Naive thymus-derived CD4-positive, alpha-beta T cell (primary cell): ENCODE measurements at regions not wholly inside any gene's neighbourhood (a gene's known extent, or its start where the extent isn't known, plus 50 kb on each side); places are given as distances from the start of the nearest gene placed in this dataset.

Experiments used
- ATAC-seq: fragments of 150-1000 bp; cut with Tn5 transposase; 2 replicates; pipeline ENCODE4 v1.10.0; 2021; ENCODE audit warnings: mild to moderate bottlenecking, moderate library complexity
- CTCF ChIA-PET: fragments of 350-600 bp; sonication (Branson Sonifier 250); formaldehyde crosslinking; loops from one replicate; lab custom pipeline; 2021; ENCODE audit warnings: antibody characterized with exemption; lab: Charles Lee
- POLR2A ChIA-PET: fragments of 350-600 bp; sonication (Branson Sonifier 250); formaldehyde crosslinking; loops from one replicate; lab custom pipeline; 2021; ENCODE audit warnings: antibody characterized with exemption, inconsistent platforms; lab: Charles Lee
- DNase-seq, 9 donors: peaks; one replicate each; pipeline versions ENCODE4 v3.0.0 to v3.0.0-alpha.2; 2020 to 2022; ENCODE audit warnings: mixed read lengths in 1 of 9
- H3K27ac ChIP-seq: one replicate; pipeline ENCODE4 v1.7.0; 2013; ENCODE audit warnings: mild to moderate bottlenecking, low read depth, low read length, moderate library complexity
- H3K27me3 ChIP-seq, 2 donors: one replicate each; pipeline ENCODE4 v1.7.0; 2013; ENCODE audit warnings: low read length in 2 of 2, mild to moderate bottlenecking in 2 of 2, moderate library complexity in 2 of 2; ENCODE audit not compliant: control insufficient read depth in 2 of 2, insufficient read depth in 2 of 2
- H3K36me3 ChIP-seq, 3 experiments: 1 replicate in 2 of 3; 2 replicates in 1 of 3; pipeline ENCODE4 v1.7.0; 2013; ENCODE audit warnings: low read length in 3 of 3, mild to moderate bottlenecking in 3 of 3, moderate library complexity in 1 of 3; ENCODE audit not compliant: insufficient read depth in 3 of 3, control insufficient read depth in 2 of 3
- H3K4me1 ChIP-seq, 2 donors: one replicate each; pipeline ENCODE4 v1.7.0; 2013; ENCODE audit warnings: low read length in 2 of 2, mild to moderate bottlenecking in 2 of 2, moderate library complexity in 1 of 2; ENCODE audit not compliant: control insufficient read depth in 2 of 2, insufficient read depth in 2 of 2
- H3K4me3 ChIP-seq: 2 replicates; pipeline ENCODE4 v1.7.0; 2013; ENCODE audit warnings: mild to moderate bottlenecking, low read length
- H3K9me3 ChIP-seq, 3 experiments: 1 replicate in 2 of 3; 2 replicates in 1 of 3; pipeline ENCODE4 v1.7.0; 2013; ENCODE audit warnings: low read length in 3 of 3; ENCODE audit not compliant: control insufficient read depth in 2 of 3
- H3K27ac Mint-ChIP-seq, 9 donors: one replicate each; pipeline ENCODE4 v1.8.0; 2020 to 2022; ENCODE audit warnings: mixed read lengths in 9 of 9, mild to moderate bottlenecking in 8 of 9, moderate library complexity in 5 of 9, inconsistent platforms in 2 of 9
- H3K27me3 Mint-ChIP-seq, 5 donors: one replicate each; pipeline ENCODE4 v1.8.0; 2021 to 2022; ENCODE audit warnings: mixed read lengths in 5 of 5, mild to moderate bottlenecking in 1 of 5
- H3K36me3 Mint-ChIP-seq, 5 donors: one replicate each; pipeline ENCODE4 v1.8.0; 2020 to 2022; ENCODE audit warnings: mixed read lengths in 5 of 5, mild to moderate bottlenecking in 3 of 5, inconsistent platforms in 1 of 5
- H3K4me1 Mint-ChIP-seq, 7 donors: one replicate each; pipeline ENCODE4 v1.8.0; 2020 to 2022; ENCODE audit warnings: mixed read lengths in 7 of 7, mild to moderate bottlenecking in 3 of 7, inconsistent platforms in 1 of 7
- H3K4me3 Mint-ChIP-seq, 10 donors: one replicate each; pipeline ENCODE4 v1.8.0; 2020 to 2022; ENCODE audit warnings: mild to moderate bottlenecking in 10 of 10, mixed read lengths in 10 of 10, moderate library complexity in 6 of 10, inconsistent platforms in 2 of 10
- H3K9me3 Mint-ChIP-seq, 11 donors: one replicate each; pipeline ENCODE4 v1.8.0; 2020 to 2022; ENCODE audit warnings: mixed read lengths in 11 of 11, mild to moderate bottlenecking in 4 of 11, inconsistent platforms in 1 of 11, moderate library complexity in 1 of 11
- intact Hi-C, 2 donors: fragments of 100-400 bp; cut with micrococcal nuclease; formaldehyde crosslinking; loops; one replicate each; pipeline ENCODE4 v1.15.1; 2023

- no peak overlapping the region for H3K4me3 ChIP-seq
- Mint-ChIP-seq H3K27ac (no peak overlapping the region), H3K27me3 (no peaks in the 10 kb centered on the region), H3K4me1 (no peaks in the 10 kb centered on the region), H3K36me3 (no peaks in the 10 kb centered on the region), H3K4me3 (no peak overlapping the region), H3K9me3 (peaks cover 0 to 10% (median 0%) of the 10 kb centered on the region in 11 donors)
- no peak overlapping the region for H3K27ac ChIP-seq
- H3K4me1 ChIP-seq, result no peaks in the 10 kb centered on the region
- no peak for ATAC-seq
- H3K27me3 ChIP-seq, result no peaks in the 10 kb centered on the region
- POLR2A ChIA-PET, result no interaction called here
- H3K36me3 ChIP-seq, result no peaks in the 10 kb centered on the region
- intact Hi-C loops, result no loop called here
- DNase-seq, result no peak
- CTCF ChIA-PET, result no interaction called here
- H3K9me3 ChIP-seq, result no peaks in the 10 kb centered on the region
Observed at GRCh38 chr4:135210341-135210740, 1008.8 kb upstream of the PABPC4L start.

- CTCF ChIA-PET, result no interaction called here
- H3K27me3 ChIP-seq, result no peaks in the 10 kb centered on the region
- DNase-seq, result no peak
- H3K27ac Mint-ChIP-seq, result no peak overlapping the region
- no peaks in the 10 kb centered on the region for H3K4me1 Mint-ChIP-seq
- POLR2A ChIA-PET, result no interaction called here
- H3K27me3 Mint-ChIP-seq, result no peaks in the 10 kb centered on the region
- no peak overlapping the region for H3K4me3 Mint-ChIP-seq
- ATAC-seq, result no peak
- H3K4me1 ChIP-seq, result no peaks in the 10 kb centered on the region
- H3K4me3 ChIP-seq, result no peak overlapping the region
- no peaks in the 10 kb centered on the region for H3K9me3 ChIP-seq
- no peaks in the 10 kb centered on the region for H3K36me3 ChIP-seq
- H3K27ac ChIP-seq, result no peak overlapping the region
- H3K36me3 Mint-ChIP-seq, result no peaks in the 10 kb centered on the region
- intact Hi-C loops, result no loop called here
- peaks cover 0 to 12% (median 0%) of the 10 kb centered on the region in 11 donors for H3K9me3 Mint-ChIP-seq
Observed at GRCh38 chr4:135207531-135207930, 1005.9 kb upstream of the PABPC4L start.

- H3K27ac Mint-ChIP-seq, result no peak overlapping the region
- ATAC-seq (no peak), DNase-seq (no peak)
- CTCF ChIA-PET, result no interaction called here
- H3K36me3 Mint-ChIP-seq, result no peaks in the 10 kb centered on the region
- Histone ChIP-seq H3K9me3 (no peaks in the 10 kb centered on the region), H3K27ac (no peak overlapping the region), H3K4me1 (no peaks in the 10 kb centered on the region), H3K36me3 (no peaks in the 10 kb centered on the region), H3K27me3 (no peaks in the 10 kb centered on the region), H3K4me3 (no peak overlapping the region)
- no peaks in the 10 kb centered on the region for H3K27me3 Mint-ChIP-seq
- POLR2A ChIA-PET, result no interaction called here
- intact Hi-C loops, result no loop called here
- H3K4me1 Mint-ChIP-seq, result no peaks in the 10 kb centered on the region
- H3K4me3 Mint-ChIP-seq, result no peak overlapping the region
- peaks cover 0 to 6% (median 0%) of the 10 kb centered on the region in 11 donors for H3K9me3 Mint-ChIP-seq
Observed at GRCh38 chr4:135204311-135204710, 1002.7 kb upstream of the PABPC4L start.

GRCh38 chr4:135201081-135201480, 999.5 kb upstream of the PABPC4L start:
- CTCF ChIA-PET, result no interaction called here
- ATAC-seq (no peak), DNase-seq (no peak)
- no peak overlapping the region for H3K27ac ChIP-seq
- no peaks in the 10 kb centered on the region for H3K9me3 ChIP-seq
- no peak overlapping the region for H3K4me3 ChIP-seq
- Mint-ChIP-seq H3K27ac (no peak overlapping the region), H3K36me3 (no peaks in the 10 kb centered on the region), H3K4me1 (no peaks in the 10 kb centered on the region), H3K9me3 (peaks cover 0 to 12% (median 0%) of the 10 kb centered on the region in 11 donors), H3K4me3 (no peak overlapping the region), H3K27me3 (no peaks in the 10 kb centered on the region)
- intact Hi-C loops, result no loop called here
- POLR2A ChIA-PET, result no interaction called here
- no peaks in the 10 kb centered on the region for H3K4me1 ChIP-seq
- no peaks in the 10 kb centered on the region for H3K27me3 ChIP-seq
- H3K36me3 ChIP-seq, result no peaks in the 10 kb centered on the region

- peaks cover 0 to 6% (median 0%) of the 10 kb centered on the region in 11 donors for H3K9me3 Mint-ChIP-seq
- no peak overlapping the region for H3K4me3 ChIP-seq
- H3K4me1 ChIP-seq, result no peaks in the 10 kb centered on the region
- no peak overlapping the region for H3K27ac ChIP-seq
- DNase-seq (no peak), ATAC-seq (no peak)
- no peaks in the 10 kb centered on the region for H3K36me3 ChIP-seq
- H3K27ac Mint-ChIP-seq, result no peak overlapping the region
- no peaks in the 10 kb centered on the region for H3K27me3 ChIP-seq
- H3K4me1 Mint-ChIP-seq, result no peaks in the 10 kb centered on the region
- POLR2A ChIA-PET, result no interaction called here
- H3K27me3 Mint-ChIP-seq, result no peaks in the 10 kb centered on the region
- H3K4me3 Mint-ChIP-seq, result no peak overlapping the region
- H3K36me3 Mint-ChIP-seq, result no peaks in the 10 kb centered on the region
- CTCF ChIA-PET, result no interaction called here
- H3K9me3 ChIP-seq, result no peaks in the 10 kb centered on the region
- intact Hi-C loops, result no loop called here
Observed at GRCh38 chr4:135197641-135198040, 996.1 kb upstream of the PABPC4L start.

DNA sequence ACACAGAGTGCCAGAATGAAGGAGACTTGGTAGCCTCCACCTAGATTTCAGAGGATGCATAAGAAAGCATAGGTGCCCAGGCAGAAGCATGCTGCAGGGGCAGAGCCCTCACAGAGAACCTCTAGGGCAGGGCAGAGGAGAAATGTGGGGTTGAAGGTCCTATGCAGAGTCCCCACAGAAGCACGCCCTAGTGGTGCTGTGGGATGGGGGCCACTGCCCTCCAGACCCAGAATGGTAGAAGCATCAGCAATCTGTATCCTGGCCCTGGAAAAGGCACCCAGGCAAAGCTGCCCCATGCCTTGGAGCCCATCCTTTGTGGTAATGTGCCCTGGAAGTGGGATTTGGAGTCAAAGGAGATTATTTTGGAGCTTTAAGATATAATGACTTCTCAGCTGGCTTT, 992.9 kb upstream of the PABPC4L start:
- no peaks in the 10 kb centered on the region for H3K9me3 ChIP-seq
- ChIA-PET POLR2A (no interaction called here), CTCF (no interaction called here)
- no peaks in the 10 kb centered on the region for H3K27me3 Mint-ChIP-seq
- H3K27ac ChIP-seq, result no peak overlapping the region
- H3K4me1 Mint-ChIP-seq, result no peaks in the 10 kb centered on the region
- ATAC-seq (no peak), DNase-seq (no peak)
- H3K4me1 ChIP-seq, result no peaks in the 10 kb centered on the region
- H3K9me3 Mint-ChIP-seq, result peaks cover 0 to 18% (median 4%) of the 10 kb centered on the region in 11 donors
- no peak overlapping the region for H3K4me3 Mint-ChIP-seq
- H3K36me3 ChIP-seq, result no peaks in the 10 kb centered on the region
- no peaks in the 10 kb centered on the region for H3K27me3 ChIP-seq
- H3K27ac Mint-ChIP-seq, result no peak overlapping the region
- intact Hi-C loops, result no loop called here
- H3K36me3 Mint-ChIP-seq, result peaks cover 0 to 3% (median 0%) of the 10 kb centered on the region in 5 donors
- no peak overlapping the region for H3K4me3 ChIP-seq

DNA sequence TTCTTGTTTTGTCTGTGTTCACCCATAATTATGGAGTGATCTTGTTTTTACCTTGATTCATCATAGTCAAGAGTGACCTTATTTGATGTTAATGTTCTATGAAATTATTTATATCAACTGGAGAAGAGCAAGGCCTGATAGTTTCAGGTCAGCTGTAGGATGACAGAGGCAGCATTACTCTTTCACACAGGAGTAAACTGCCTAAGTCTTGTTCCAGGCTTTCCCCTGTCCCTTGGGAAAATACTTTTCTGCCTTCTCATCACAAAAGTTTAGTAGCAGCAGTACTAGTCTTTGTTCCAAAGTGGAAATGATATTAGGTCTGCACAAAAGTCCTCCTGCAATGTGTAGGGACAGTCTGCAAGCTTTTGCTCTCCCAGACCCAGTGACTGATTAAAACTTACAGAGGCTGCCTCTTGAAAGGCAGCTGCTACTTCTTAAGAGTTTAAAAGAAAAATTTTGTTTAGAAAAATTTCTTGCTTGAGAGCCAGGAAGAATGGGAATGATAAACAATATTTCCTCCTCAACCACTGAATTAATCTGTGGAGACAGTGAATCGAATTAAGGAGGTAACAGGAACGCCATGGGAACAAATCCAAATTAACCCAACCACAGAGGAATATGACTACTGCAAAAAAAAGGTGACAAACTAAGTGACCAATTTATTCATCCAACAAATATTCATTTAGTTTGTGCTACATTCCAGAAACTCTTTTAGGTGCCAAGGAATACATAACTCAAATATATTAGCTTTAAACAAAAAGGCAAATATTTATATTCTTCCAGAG, 991.4 kb upstream of the PABPC4L start:
- DNase-seq (no peak), ATAC-seq (no peak)
- Mint-ChIP-seq H3K4me3 (no peak overlapping the region), H3K27me3 (no peaks in the 10 kb centered on the region), H3K9me3 (peaks cover 0 to 20% (median 4%) of the 10 kb centered on the region in 11 donors), H3K27ac (no peak overlapping the region), H3K4me1 (no peaks in the 10 kb centered on the region), H3K36me3 (peaks cover 0 to 3% (median 0%) of the 10 kb centered on the region in 5 donors)
- H3K27me3 ChIP-seq, result no peaks in the 10 kb centered on the region
- no peaks in the 10 kb centered on the region for H3K9me3 ChIP-seq
- ChIA-PET POLR2A (no interaction called here), CTCF (no interaction called here)
- intact Hi-C loops, result no loop called here
- no peak overlapping the region for H3K27ac ChIP-seq
- no peaks in the 10 kb centered on the region for H3K36me3 ChIP-seq
- no peaks in the 10 kb centered on the region for H3K4me1 ChIP-seq
- H3K4me3 ChIP-seq, result no peak overlapping the region
